PC-3 (cell line): ENCODE measurements at regions not wholly inside any gene's neighbourhood (a gene's known extent, or its start where the extent isn't known, plus 50 kb on each side); places are given as distances from the start of the nearest gene placed in this dataset.

Experiments used
- EZH2 ChIP-seq: fragments of 300-600 bp; sonication (generic); IDR thresholded peaks from one replicate; pipeline ENCODE4 v1.6.1; 2017; ENCODE audit warnings: antibody characterized with exemption, mild to moderate bottlenecking, low read length; ENCODE audit not compliant: unreplicated experiment
- EZH2phosphoT487 ChIP-seq: fragments of 300-600 bp; sonication (generic); IDR thresholded peaks from 2 replicates; pipeline ENCODE4 v1.6.1; 2018; ENCODE audit warnings: mild to moderate bottlenecking, antibody characterized with exemption, low read length, borderline replicate concordance
- TF ChIP-seq, protein P1 (sequence below): fragments of 300-600 bp; sonication (generic); conservative IDR thresholded peaks from 2 replicates; pipeline ENCODE4 v1.5.1; 2017; ENCODE audit warnings: antibody characterized with exemption, low read depth, mild to moderate bottlenecking, low read length

DNA sequence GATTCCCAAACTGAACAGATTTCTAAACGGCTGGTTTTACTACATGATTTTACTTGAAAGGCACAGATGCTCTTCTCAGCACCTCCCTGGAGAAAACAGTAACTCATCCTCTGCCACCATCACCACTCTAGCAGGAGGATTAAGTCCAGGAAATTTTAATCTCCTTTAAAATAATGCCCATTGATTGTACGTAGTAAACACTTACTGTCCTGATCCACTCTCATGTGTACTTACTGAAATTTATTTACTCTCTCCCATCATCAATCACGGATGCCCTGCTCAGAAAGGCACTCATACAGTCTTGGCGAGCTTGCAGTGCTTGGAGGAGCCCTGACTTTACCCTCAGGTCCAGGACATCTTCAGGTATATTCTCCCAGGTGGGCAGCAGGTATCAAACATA is 239.8 kb upstream of the EGLN3 start:
- TF ChIP-seq, protein P1, sequence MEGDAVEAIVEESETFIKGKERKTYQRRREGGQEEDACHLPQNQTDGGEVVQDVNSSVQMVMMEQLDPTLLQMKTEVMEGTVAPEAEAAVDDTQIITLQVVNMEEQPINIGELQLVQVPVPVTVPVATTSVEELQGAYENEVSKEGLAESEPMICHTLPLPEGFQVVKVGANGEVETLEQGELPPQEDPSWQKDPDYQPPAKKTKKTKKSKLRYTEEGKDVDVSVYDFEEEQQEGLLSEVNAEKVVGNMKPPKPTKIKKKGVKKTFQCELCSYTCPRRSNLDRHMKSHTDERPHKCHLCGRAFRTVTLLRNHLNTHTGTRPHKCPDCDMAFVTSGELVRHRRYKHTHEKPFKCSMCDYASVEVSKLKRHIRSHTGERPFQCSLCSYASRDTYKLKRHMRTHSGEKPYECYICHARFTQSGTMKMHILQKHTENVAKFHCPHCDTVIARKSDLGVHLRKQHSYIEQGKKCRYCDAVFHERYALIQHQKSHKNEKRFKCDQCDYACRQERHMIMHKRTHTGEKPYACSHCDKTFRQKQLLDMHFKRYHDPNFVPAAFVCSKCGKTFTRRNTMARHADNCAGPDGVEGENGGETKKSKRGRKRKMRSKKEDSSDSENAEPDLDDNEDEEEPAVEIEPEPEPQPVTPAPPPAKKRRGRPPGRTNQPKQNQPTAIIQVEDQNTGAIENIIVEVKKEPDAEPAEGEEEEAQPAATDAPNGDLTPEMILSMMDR = no peak
- TF ChIP-seq EZH2 = no peak
- TF ChIP-seq EZH2phosphoT487 = no peak
